ENCODE measurements at regions not wholly inside any gene's neighbourhood (a gene's known extent, or its start where the extent isn't known, plus 50 kb on each side); places are given as distances from the start of the nearest gene placed in this dataset.

GRCh38 chr13:83216479-83217245 is 665.6 kb downstream of the SLITRK1 start:
- Histone ChIP-seq H3K36me3 (ENCODE audit: control insufficient read depth, insufficient read depth, low read length) (no peaks in the 10 kb centered on the region), H3K79me1 (ENCODE audit: low read depth in 1 of 2, low read length in 2 of 2) (no peaks in the 10 kb centered on the region), H2AK9ac (replicated peaks; ENCODE audit: low read depth, low read length, poor library complexity) (no peak overlapping the region), H2BK20ac (ENCODE audit: low read depth, low read length) (peak overlapping the region; percentile 100; the same call in 1 of the 2 replicates), H3K18ac (ENCODE audit: low read depth, low read length) (peak overlapping the region; percentile 96; the same call in 1 of the 2 replicates), H3K9me1 (ENCODE audit: insufficient read depth, low read length) (peaks cover 1% of the 10 kb centered on the region; the same call in 1 of the 2 replicates), H4K5ac (ENCODE audit: low read depth, low read length) (peak overlapping the region; percentile 82; the same call in 1 of the 2 replicates), H3K56ac (ENCODE audit: extremely low read depth, insufficient read depth, low read length) (peak overlapping the region; percentile 46; the same call in 1 of the 2 replicates), H4K20me1 (ENCODE audit: insufficient read depth, low read length) (no peaks in the 10 kb centered on the region), H4K91ac (ENCODE audit: insufficient read depth, low read depth, low read length) (peak overlapping the region; percentile 57; the same call in 1 of the 2 replicates), H3K4ac (ENCODE audit: low read depth, low read length) (peak overlapping the region; percentile 95; the same call in 1 of the 2 replicates), H3K4me2 (ENCODE audit: low read depth, low read length) (peak overlapping the region; percentile 79; the same call in 1 of the 2 replicates), H3K27me3 (ENCODE audit: control insufficient read depth, insufficient read depth, low read length) (no peaks in the 10 kb centered on the region), H3K9me3 (ENCODE audit: control insufficient read depth, insufficient read depth, low read length) (no peaks in the 10 kb centered on the region; the same call in 1 of the 2 replicates), H2BK15ac (ENCODE audit: low read depth, low read length) (peak overlapping the region; percentile 97; the same call in 1 of the 3 replicates), H2AK5ac (ENCODE audit: low read depth, low read length) (no peak overlapping the region), H2BK120ac (ENCODE audit: low read depth, low read length) (peak overlapping the region; percentile 97), H3K9ac (ENCODE audit: low read depth, low read length) (no peak overlapping the region; the same call in 1 of the 2 replicates), H2AFZ (replicated peaks; ENCODE audit: low read length, poor library complexity) (no peak overlapping the region), H3K27ac (ENCODE audit: insufficient read depth, low read length) (peak overlapping the region; percentile 67; the same call in 1 of the 2 replicates), H4K8ac (ENCODE audit: low read depth in 2 of 2, low read length in 2 of 2) (peak overlapping the region; percentile 16 to 84; a peak in 3 of 4 replicates), H3K14ac (replicated peaks; ENCODE audit: low read depth, low read length) (0 out of 2 replicates have a peak overlapping the region, but pooled peaks have one; percentile 34), H2BK5ac (ENCODE audit: low read depth, low read length, poor library complexity, severe bottlenecking) (peak overlapping the region; percentile 98), H3K4me3 (ENCODE audit: insufficient read depth, low read depth, low read length) (no peak overlapping the region), H3K4me1 (ENCODE audit: control insufficient read depth, insufficient read depth, low read length) (peaks cover 14% of the 10 kb centered on the region; the same call in 1 of the 2 replicates), H3K23ac (ENCODE audit: low read depth, low read length) (peak overlapping the region; percentile 99; the same call in 1 of the 2 replicates)
- ATAC-seq (ENCODE audit: low read depth) (peak; percentile 72), DNase-seq (peak; percentile 63)
- no CpG with 5 or more reads among the region's 1 CpG for WGBS, 2 experiments (ENCODE audit: extremely low coverage in 2 of 2, insufficient read length in 1 of 2)
- POLR2A ChIA-PET (ENCODE audit: unreplicated experiment), result interaction anchor here (0.6 kb wide), 1 partner anchor 349 kb away, joined by 10 read pairs; no protein-coding TSS in a partner anchor
- intact Hi-C loops (cut with micrococcal nuclease) (loop anchor here (5.0 to 10.0 kb wide), 2 partner anchors 472 to 569 kb away; no protein-coding TSS in a partner anchor), in situ Hi-C loops (cut with MboI; ENCODE audit: low sequenced_read_pairs) (no loop called here), dilution Hi-C loops (cut with HindIII; ENCODE audit: low sequenced_read_pairs, unreplicated experiment) (no loop called here)
- BruUV-seq (replicated peaks), result no TSS peak
- CTCF ChIA-PET, result no interaction called here
- no peak for TF ChIP-seq CHD1 (IDR thresholded peaks at IDR 0.05; ENCODE audit: low read depth, low read length)
- no peak for TF ChIP-seq FOS (IDR thresholded peaks at IDR 0.05; ENCODE audit: low read depth, low read length)
- no peak for TF ChIP-seq POLR2A (IDR thresholded peaks at IDR 0.05; ENCODE audit: low read depth, low read length)
- TF ChIP-seq SMC3 (IDR thresholded peaks at IDR 0.05; ENCODE audit: low read depth, low read length), result no peak
- no peak for TF ChIP-seq USF2 (IDR thresholded peaks at IDR 0.05; ENCODE audit: low read depth, low read length)
- TF ChIP-seq RCOR1 (IDR thresholded peaks at IDR 0.05; ENCODE audit: insufficient replicate concordance, low read length), result no peak
- TF ChIP-seq CEBPB (IDR thresholded peaks at IDR 0.05; ENCODE audit: low read depth, low read length), result no peak
- no peak for TF ChIP-seq NFE2L2 (IDR thresholded peaks at IDR 0.05; ENCODE audit: low read depth, low read length)
- no peak for TF ChIP-seq MAZ (IDR thresholded peaks at IDR 0.05; ENCODE audit: borderline replicate concordance, low read depth, low read length)
- TF ChIP-seq RAD21 (IDR thresholded peaks at IDR 0.05; ENCODE audit: low read length), result no peak
- no peak for TF ChIP-seq CTCF (conservative IDR thresholded peaks at IDR 0.05; ENCODE audit: low read depth, low read length)
- TF ChIP-seq MXI1 (IDR thresholded peaks at IDR 0.05; ENCODE audit: borderline replicate concordance, low read depth, low read length), result no peak
- no peak for TF ChIP-seq BHLHE40 (IDR thresholded peaks at IDR 0.05; ENCODE audit: low read depth, low read length)
- TF ChIP-seq RFX5 (IDR thresholded peaks at IDR 0.05; ENCODE audit: low read depth, low read length), result no peak
- no peak for TF ChIP-seq MAFK (IDR thresholded peaks at IDR 0.05; ENCODE audit: low read depth, low read length)

Measured in IMR-90 (cell line).